Parathyroid adenoma (tissue), 2 donors: ENCODE measurements at regions not wholly inside any gene's neighbourhood (a gene's known extent, or its start where the extent isn't known, plus 50 kb on each side); places are given as distances from the start of the nearest gene placed in this dataset.

Source experiments
- H2AFZ ChIP-seq: fragments of 300-600 bp; sonication (generic); one replicate; pipeline ENCODE4 v1.7.0; 2017; ENCODE audit warnings: antibody characterized with exemption, mild to moderate bottlenecking
- H3K27ac ChIP-seq: fragments of 300-600 bp; sonication (generic); one replicate; pipeline ENCODE4 v1.7.0; 2017
- H3K27me3 ChIP-seq: fragments of 300-600 bp; sonication (generic); one replicate; pipeline ENCODE4 v1.7.0; 2017; ENCODE audit warnings: low read length; ENCODE audit not compliant: control insufficient read depth, insufficient read depth
- H3K36me3 ChIP-seq: fragments of 300-600 bp; sonication (generic); one replicate; pipeline ENCODE4 v1.7.0; 2017; ENCODE audit warnings: low read length; ENCODE audit not compliant: control insufficient read depth, insufficient read depth
- H3K4me1 ChIP-seq: fragments of 300-600 bp; sonication (generic); one replicate; pipeline ENCODE4 v1.7.0; 2017; ENCODE audit warnings: control low read depth
- H3K4me2 ChIP-seq: fragments of 300-600 bp; sonication (generic); one replicate; pipeline ENCODE4 v1.7.0; 2017; ENCODE audit warnings: low read length
- H3K4me3 ChIP-seq: fragments of 300-600 bp; sonication (generic); one replicate; pipeline ENCODE4 v1.7.0; 2017; ENCODE audit warnings: low read depth, low read length
- H3K79me2 ChIP-seq: fragments of 300-600 bp; sonication (generic); one replicate; pipeline ENCODE4 v1.7.0; 2017; ENCODE audit warnings: control low read depth
- H3K9ac ChIP-seq: fragments of 300-600 bp; sonication (generic); one replicate; pipeline ENCODE4 v1.7.0; 2017; ENCODE audit warnings: mild to moderate bottlenecking
- H3K9me3 ChIP-seq: fragments of 300-600 bp; sonication (generic); one replicate; pipeline ENCODE4 v1.7.0; 2017; ENCODE audit warnings: low read length; ENCODE audit not compliant: control insufficient read depth
- TF ChIP-seq, protein P1 (sequence below): fragments of 300-600 bp; sonication (generic); IDR thresholded peaks from one replicate; pipeline ENCODE4 v1.7.0; 2017; ENCODE audit warnings: antibody characterized with exemption, mild to moderate bottlenecking
- donor health status: primary hyperparathyroidism.

DNA sequence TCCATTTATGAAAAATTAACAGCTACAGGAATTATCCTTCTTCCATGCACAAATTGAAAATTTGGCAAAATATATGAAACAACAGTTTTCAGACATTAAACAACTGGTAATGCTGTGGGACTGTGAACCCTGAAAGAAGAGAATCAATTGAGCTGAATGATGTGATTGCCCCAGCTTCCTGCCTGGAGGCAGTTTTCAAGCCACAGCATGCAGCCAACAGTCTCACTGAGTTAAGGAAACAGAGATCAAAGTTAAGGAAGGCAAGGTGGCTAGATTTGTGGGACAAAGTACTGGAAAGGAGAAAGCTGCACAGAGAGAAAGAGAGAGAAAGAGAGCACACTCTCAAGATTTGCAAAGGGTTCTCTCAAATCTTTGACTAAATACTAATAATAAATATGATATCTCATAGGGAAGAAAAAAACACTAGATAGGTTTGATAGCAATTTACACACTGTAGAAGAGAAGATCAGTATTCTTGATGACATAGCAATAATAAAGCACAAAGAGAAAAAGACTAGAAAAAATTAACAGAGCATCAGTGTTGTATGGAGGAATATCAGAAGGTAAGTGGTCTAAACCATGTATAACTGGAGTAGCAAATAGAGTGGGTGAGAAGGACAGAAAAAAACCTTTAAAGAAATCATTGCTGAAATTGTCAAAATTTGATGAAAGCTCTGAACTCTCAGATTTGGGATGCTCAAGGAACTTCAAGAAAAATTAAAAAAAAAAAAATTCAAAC lies 70.1 kb upstream of the CNKSR3 start:
- no peak overlapping the region for H3K9ac ChIP-seq
- H3K27me3 ChIP-seq = no peaks in the 10 kb centered on the region
- no peaks in the 10 kb centered on the region for H3K79me2 ChIP-seq
- no peak overlapping the region for H3K4me2 ChIP-seq
- H3K4me1 ChIP-seq = no peaks in the 10 kb centered on the region
- no peak overlapping the region for H3K27ac ChIP-seq
- no peak overlapping the region for H3K4me3 ChIP-seq
- no peaks in the 10 kb centered on the region for H3K9me3 ChIP-seq
- H3K36me3 ChIP-seq = no peaks in the 10 kb centered on the region
- TF ChIP-seq, protein P1, sequence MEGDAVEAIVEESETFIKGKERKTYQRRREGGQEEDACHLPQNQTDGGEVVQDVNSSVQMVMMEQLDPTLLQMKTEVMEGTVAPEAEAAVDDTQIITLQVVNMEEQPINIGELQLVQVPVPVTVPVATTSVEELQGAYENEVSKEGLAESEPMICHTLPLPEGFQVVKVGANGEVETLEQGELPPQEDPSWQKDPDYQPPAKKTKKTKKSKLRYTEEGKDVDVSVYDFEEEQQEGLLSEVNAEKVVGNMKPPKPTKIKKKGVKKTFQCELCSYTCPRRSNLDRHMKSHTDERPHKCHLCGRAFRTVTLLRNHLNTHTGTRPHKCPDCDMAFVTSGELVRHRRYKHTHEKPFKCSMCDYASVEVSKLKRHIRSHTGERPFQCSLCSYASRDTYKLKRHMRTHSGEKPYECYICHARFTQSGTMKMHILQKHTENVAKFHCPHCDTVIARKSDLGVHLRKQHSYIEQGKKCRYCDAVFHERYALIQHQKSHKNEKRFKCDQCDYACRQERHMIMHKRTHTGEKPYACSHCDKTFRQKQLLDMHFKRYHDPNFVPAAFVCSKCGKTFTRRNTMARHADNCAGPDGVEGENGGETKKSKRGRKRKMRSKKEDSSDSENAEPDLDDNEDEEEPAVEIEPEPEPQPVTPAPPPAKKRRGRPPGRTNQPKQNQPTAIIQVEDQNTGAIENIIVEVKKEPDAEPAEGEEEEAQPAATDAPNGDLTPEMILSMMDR = no peak
- H2AFZ ChIP-seq = no peak overlapping the region

DNA sequence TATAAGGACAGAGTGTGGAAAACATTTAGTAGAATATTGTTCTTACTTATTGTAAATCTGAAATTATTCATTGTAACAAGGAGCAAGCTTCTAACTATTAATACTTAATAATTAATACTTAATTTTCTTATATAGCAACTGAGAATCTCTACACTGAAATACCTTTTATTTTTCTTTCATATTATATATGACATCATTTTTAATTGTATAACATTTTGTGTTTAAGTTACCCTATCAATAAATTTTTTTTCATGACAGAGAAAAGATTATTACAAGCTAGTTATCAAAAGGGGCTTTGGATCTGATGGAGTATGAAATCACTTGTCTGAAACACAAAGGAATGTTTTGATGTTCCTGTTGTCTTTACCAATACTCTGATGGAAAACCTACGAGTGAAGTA lies 72.2 kb upstream of the CNKSR3 start:
- Histone ChIP-seq H3K27ac (no peak overlapping the region), H3K9ac (no peak overlapping the region), H3K27me3 (no peaks in the 10 kb centered on the region), H3K4me2 (no peak overlapping the region), H2AFZ (no peak overlapping the region), H3K9me3 (no peaks in the 10 kb centered on the region), H3K4me1 (no peaks in the 10 kb centered on the region), H3K79me2 (no peaks in the 10 kb centered on the region), H3K36me3 (no peaks in the 10 kb centered on the region), H3K4me3 (no peak overlapping the region)
- TF ChIP-seq, protein P1 = no peak

DNA sequence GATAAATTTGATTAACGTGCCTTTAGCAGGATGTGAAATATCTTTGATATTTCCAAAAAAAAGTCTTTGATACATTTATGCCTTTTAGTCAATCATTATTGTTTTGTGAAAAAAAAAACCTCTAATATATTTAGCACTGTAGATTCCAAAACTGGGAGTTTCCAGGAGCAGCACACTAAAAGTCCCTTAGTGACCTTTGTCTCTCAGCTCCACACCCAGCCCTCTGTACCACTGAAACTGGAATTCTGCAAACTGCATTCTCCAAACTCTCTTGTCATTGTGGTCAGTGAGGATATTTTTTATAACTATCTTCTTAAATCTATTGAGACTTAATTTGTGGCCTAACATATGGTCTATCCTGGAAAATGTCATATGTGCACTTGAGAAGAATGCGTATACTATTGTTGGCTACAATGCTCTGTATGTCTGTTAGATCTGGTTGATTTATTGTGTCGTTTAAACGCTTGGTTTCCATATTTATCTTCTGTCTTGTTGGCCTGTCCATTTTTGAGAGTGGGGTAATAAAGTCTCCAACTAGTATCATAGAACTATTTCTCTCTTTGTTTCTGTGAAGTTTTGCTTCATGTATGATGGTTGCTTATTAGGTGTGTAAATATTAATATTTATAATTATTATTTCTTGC lies 73.2 kb upstream of the CNKSR3 start:
- Histone ChIP-seq H3K27me3 (no peaks in the 10 kb centered on the region), H3K4me3 (no peak overlapping the region), H3K79me2 (no peaks in the 10 kb centered on the region), H3K4me1 (no peaks in the 10 kb centered on the region), H3K27ac (no peak overlapping the region), H3K36me3 (no peaks in the 10 kb centered on the region), H3K9ac (no peak overlapping the region), H3K4me2 (no peak overlapping the region), H3K9me3 (no peaks in the 10 kb centered on the region), H2AFZ (no peak overlapping the region)
- TF ChIP-seq, protein P1 = no peak

DNA sequence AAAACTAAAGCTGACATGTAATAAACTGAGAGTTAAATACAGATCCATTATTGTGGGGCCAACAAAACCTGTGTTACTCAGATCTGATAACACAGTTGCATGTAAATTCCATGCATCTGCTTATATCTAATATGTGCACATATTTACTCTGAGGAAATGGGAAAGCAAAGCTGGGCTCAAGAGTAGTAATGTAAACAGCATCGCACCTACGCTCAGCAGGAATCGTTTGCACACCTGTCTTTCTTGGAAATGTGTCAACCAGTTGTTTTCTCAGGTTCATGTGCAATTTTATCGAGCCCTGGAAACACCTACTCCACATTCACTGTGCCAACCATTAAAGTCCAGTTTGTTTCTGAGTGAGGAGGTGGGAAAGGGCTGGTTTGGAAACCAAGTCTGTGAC lies 80.3 kb upstream of the CNKSR3 start:
- H3K4me1 ChIP-seq = no peaks in the 10 kb centered on the region
- no peak overlapping the region for H3K4me2 ChIP-seq
- H3K27me3 ChIP-seq = no peaks in the 10 kb centered on the region
- H2AFZ ChIP-seq = no peak overlapping the region
- H3K9ac ChIP-seq = no peak overlapping the region
- no peak overlapping the region for H3K27ac ChIP-seq
- no peaks in the 10 kb centered on the region for H3K36me3 ChIP-seq
- H3K4me3 ChIP-seq = no peak overlapping the region
- H3K79me2 ChIP-seq = no peaks in the 10 kb centered on the region
- TF ChIP-seq, protein P1 = no peak
- no peaks in the 10 kb centered on the region for H3K9me3 ChIP-seq

DNA sequence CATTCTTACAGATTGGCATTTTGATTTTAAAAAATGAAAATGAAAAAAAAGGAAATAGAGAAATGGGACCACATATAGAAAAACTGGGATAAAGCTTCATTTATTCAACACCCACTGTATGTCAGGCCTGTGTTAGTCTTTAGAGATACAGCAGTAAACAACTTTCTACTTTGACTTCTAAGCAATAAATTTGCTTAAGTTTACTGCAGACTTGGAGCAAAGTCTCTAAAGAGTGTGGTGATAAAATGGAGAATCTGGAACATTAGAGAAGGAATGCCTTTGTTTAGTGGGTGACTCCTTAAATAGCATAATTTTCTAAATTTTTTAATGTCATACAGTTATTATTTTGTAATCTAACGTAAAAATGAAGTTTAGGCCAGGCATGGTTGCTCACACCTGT lies 80.7 kb upstream of the CNKSR3 start:
- no peaks in the 10 kb centered on the region for H3K27me3 ChIP-seq
- no peak overlapping the region for H3K27ac ChIP-seq
- H3K9ac ChIP-seq = no peak overlapping the region

More for the DNA sequence above, 80.7 kb upstream of the CNKSR3 start:
- H3K79me2 ChIP-seq = no peaks in the 10 kb centered on the region
- no peaks in the 10 kb centered on the region for H3K4me1 ChIP-seq
- no peaks in the 10 kb centered on the region for H3K36me3 ChIP-seq
- H2AFZ ChIP-seq = no peak overlapping the region
- no peaks in the 10 kb centered on the region for H3K9me3 ChIP-seq
- H3K4me3 ChIP-seq = no peak overlapping the region
- no peak overlapping the region for H3K4me2 ChIP-seq
- TF ChIP-seq, protein P1 = no peak
